AG09319 (cell line): ENCODE measurements at regions not wholly inside any gene's neighbourhood (a gene's known extent, or its start where the extent isn't known, plus 50 kb on each side); places are given as distances from the start of the nearest gene placed in this dataset.

ENCODE experiments used
- DNase-seq: peaks from one replicate; pipeline ENCODE4 v3.0.0-alpha.2; 2010; ENCODE audit warnings: low read depth; ENCODE audit errors: extremely low read depth
- TF ChIP-seq, protein P1 (sequence below): IDR thresholded peaks from 2 replicates; pipeline ENCODE4 v1.5.1; 2011; ENCODE audit warnings: low read depth, mild to moderate bottlenecking, inconsistent platforms, low read length, moderate library complexity

DNA sequence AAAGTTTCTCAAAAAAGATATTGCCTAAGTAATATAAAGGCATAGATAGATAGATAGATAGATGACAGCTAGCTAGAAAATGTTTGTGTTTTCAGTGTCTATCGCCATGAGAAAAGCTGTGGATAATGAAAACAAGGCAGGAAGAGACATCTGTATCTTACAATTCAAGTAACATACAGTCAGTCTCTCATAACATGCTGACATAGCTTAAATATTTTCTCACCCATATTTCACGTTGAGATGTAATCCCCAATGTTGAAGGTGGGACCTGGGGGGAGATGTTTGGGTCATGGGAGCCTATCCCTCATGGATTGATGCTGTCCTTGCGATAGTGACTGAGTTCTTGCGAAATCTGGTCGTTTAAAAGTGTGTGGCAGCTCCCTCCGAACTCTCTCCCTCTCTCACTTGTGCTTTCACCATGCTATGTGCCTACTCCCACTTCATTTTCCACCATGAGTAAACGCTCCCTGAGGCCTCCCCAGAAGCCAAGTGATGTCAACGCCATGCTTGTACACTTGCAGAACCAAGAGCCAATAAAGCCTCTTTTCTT lies 856.8 kb upstream of the ADAMTS5 start:
- TF ChIP-seq, protein P1, sequence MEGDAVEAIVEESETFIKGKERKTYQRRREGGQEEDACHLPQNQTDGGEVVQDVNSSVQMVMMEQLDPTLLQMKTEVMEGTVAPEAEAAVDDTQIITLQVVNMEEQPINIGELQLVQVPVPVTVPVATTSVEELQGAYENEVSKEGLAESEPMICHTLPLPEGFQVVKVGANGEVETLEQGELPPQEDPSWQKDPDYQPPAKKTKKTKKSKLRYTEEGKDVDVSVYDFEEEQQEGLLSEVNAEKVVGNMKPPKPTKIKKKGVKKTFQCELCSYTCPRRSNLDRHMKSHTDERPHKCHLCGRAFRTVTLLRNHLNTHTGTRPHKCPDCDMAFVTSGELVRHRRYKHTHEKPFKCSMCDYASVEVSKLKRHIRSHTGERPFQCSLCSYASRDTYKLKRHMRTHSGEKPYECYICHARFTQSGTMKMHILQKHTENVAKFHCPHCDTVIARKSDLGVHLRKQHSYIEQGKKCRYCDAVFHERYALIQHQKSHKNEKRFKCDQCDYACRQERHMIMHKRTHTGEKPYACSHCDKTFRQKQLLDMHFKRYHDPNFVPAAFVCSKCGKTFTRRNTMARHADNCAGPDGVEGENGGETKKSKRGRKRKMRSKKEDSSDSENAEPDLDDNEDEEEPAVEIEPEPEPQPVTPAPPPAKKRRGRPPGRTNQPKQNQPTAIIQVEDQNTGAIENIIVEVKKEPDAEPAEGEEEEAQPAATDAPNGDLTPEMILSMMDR: no peak
- DNase-seq: no peak

DNA sequence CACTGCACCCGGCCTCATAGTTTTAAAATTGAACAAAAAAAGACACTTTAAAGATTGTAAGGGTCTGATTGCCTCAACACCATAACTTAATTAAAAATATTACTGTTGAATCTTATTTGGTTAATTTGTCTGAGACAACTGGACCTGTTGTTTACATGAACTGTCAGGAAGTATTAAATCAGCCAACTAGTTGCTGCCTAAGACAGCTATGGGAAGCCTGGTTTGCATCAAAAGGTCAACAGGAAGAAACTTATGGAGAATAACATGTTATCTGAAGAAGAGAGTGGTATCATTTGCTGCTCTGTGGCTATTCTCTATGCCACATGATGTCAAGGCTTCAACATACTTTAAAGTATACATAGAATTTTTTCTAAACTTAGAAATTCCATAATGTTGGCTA lies 853.5 kb upstream of the ADAMTS5 start:
- TF ChIP-seq, protein P1: no peak
- DNase-seq: no peak

DNA sequence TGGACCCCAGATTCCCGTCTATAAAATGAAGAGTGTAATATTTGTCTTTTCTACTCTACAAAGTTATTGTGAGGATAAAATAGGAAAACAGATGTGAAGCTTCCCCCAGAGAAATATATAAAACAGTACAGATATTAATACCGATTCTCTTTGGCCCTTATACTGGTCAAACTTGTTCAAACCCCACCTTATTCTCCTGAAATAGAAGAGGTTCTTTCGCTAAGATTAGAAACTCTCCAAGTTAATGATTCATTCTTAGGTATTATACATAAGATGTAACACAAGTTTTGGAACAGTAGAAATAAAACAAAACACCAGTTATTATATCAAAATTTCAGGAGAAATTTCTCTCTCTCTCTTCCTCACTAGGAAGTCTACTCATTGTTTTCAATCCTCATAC lies 852.4 kb upstream of the ADAMTS5 start:
- TF ChIP-seq, protein P1: no peak
- no peak for DNase-seq

DNA sequence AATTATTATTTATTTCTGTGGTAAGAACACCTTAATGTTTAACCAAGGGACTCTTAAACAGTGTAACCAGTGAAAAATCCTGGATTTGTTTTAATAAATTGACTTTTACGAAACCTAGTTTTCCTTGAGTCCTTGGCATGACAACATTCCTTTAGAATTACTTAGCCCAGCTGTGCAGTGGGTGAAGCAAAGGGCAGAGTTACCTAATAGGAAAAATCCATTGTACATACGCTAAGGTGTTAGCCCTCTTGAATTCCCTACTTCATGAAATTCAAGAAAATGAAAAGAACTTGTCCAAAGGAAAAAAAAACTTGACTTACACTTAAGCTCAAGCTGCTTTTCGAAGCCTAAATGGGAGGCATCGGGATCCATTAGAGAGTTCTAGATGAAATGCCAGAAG lies 852.0 kb upstream of the ADAMTS5 start:
- no peak for DNase-seq
- TF ChIP-seq, protein P1: no peak

DNA sequence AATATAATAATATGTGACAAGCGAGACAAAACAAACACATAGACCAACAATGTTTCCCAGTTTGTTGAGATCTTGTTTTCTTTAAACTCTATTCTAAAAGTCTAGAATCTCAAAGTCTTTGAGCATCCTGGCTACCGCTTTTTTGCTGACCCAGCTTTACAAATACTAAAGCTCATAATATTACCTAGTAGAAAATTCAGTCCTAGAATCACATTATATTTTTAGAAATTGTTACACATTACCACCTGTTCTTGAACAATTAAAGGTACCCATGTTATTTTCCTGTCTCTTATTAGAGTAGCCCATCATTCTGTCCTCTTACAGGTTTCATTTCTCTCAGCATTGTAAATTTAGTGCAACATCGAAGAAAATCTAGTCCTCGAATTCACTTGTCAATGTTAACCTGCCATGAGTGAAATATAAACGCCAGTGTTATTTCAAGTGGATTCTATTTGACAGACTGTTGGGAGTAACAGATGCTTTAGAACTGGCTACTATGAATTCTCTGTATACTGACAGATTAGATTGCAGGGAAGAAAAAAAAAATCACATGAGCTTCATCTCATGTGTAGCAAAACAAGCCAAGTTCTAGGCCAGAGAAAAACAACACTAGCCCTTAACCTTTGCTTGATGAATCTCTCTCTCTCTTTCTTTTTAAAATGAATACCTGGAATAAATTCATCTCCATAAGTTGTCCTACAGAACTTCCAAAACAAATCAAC lies 851.2 kb upstream of the ADAMTS5 start:
- TF ChIP-seq, protein P1: no peak
- DNase-seq: no peak

DNA sequence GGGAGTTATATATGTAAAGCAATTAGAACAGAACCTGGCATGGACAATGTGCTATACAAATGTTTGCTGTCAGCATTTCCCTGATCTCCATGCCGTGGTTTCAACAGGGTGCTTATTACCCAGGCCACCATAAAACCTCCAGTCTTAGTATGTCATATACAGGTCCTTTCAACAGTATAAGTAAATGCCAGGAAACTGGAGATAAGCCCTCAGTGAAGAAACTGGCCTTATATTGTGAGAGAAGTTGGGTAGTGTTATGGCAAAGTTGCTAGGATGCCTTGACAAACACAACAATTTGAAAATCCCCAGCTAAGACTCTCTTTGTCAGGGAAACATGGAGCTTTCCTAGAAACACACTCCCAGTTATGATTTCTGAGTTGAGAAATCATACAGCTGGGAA lies 850.2 kb upstream of the ADAMTS5 start:
- TF ChIP-seq, protein P1: no peak

DNA sequence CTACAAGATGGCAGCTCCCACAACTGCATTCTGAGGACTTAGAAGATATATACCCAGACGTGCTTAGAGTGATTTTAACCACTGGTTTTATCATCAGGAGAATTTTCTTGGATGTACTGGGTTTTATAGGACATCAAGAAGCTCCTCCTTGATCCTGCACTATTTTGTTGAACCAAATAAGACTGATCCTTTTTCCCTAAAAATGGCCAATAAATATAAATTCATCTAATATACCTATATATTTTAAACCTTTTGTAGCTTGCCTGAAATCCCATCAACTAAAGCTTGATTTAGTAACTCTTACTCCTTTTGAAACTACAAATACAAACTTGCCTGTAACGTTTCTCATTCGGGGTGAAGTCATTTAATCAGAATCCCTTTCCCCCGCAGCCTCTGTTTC lies 849.4 kb upstream of the ADAMTS5 start:
- DNase-seq: no peak
- TF ChIP-seq, protein P1: no peak

More for the DNA sequence above, 850.2 kb upstream of the ADAMTS5 start:
- DNase-seq: no peak
